Sigmoid colon (tissue), 6 donors: ENCODE measurements at regions not wholly inside any gene's neighbourhood (a gene's known extent, or its start where the extent isn't known, plus 50 kb on each side); places are given as distances from the start of the nearest gene placed in this dataset.
"Not testable (repeated sequence)": the region's sequence is repeated elsewhere in the genome, so short reads cannot be mapped to it uniquely, and the experiment has no call there.

Experiments
- DNase-seq: peaks from one replicate; pipeline ENCODE4 v3.0.0-alpha.2; 2019
- H3K27ac ChIP-seq, 4 donors: fragments of 200-600 bp; sonication (generic); one replicate each; pipeline ENCODE4 v1.5.1; 2016 to 2019; ENCODE audit warnings: mild to moderate bottlenecking in 1 of 4
- H3K27me3 ChIP-seq, 3 donors: fragments of 200-600 bp; sonication (generic); one replicate each; pipeline ENCODE4 v1.5.1; 2019; ENCODE audit warnings: mild to moderate bottlenecking in 1 of 3
- H3K36me3 ChIP-seq, 4 donors: fragments of 200-600 bp; sonication (generic); one replicate each; pipeline ENCODE4 v1.5.1; 2016 to 2019
- H3K4me1 ChIP-seq, 4 donors: fragments of 200-600 bp; sonication (generic); one replicate each; pipeline ENCODE4 v1.5.1; 2017 to 2019
- H3K4me3 ChIP-seq, 4 donors: fragments of 200-600 bp; sonication (generic); one replicate each; pipeline ENCODE4 v1.5.1; 2017 to 2019; ENCODE audit warnings: mild to moderate bottlenecking in 2 of 4, moderate library complexity in 1 of 4
- H3K9me3 ChIP-seq, 4 donors: fragments of 200-600 bp in 3 of 4; sonication (generic) in 3 of 4; one replicate each; pipeline versions ENCODE4 v1.5.1 to v1.6.1; 2013 to 2019
- EP300 ChIP-seq, 4 donors: sonication (generic); formaldehyde crosslinking; IDR thresholded peaks; one replicate each; pipeline ENCODE4 v1.6.1; 2017; ENCODE audit warnings: antibody characterized with exemption in 4 of 4
- POLR2A ChIP-seq, 2 donors: fragments of 450-650 bp; IDR thresholded peaks; one replicate each; pipeline ENCODE4 v1.6.1; 2016; ENCODE audit warnings: antibody characterized with exemption in 2 of 2, mild to moderate bottlenecking in 2 of 2, moderate library complexity in 2 of 2
- POLR2AphosphoS5 ChIP-seq, 4 donors: sonication (generic); formaldehyde crosslinking; IDR thresholded peaks; one replicate each; pipeline ENCODE4 v1.6.1; 2017; ENCODE audit warnings: antibody characterized with exemption in 4 of 4
- WGBS, 2 donors: extraction: QIAGEN DNeasy Blood & Tissue Kit; methylation state at CpG; one replicate each; pipeline ENCODE4 v1.1.7; 2013; 5-methylcytosine and 5-hydroxymethylcytosine counted together
- intact Hi-C: fragments of 100-400 bp; cut with DNase I; formaldehyde crosslinking; loops from one replicate; pipeline ENCODE4 v1.15.1; 2023
- TF ChIP-seq, protein P1 (sequence below), 4 experiments: fragments of 450-650 bp in 3 of 4; fragments of 200-600 bp in 1 of 4; IDR thresholded peaks; one replicate each; pipeline ENCODE4 v1.5.1; 2016 to 2019; ENCODE audit warnings: antibody characterized with exemption in 4 of 4, mild to moderate bottlenecking in 3 of 4, moderate library complexity in 2 of 4
- donor health status: healthy with polysubstance abuse.
- donor health status: healthy.

DNA sequence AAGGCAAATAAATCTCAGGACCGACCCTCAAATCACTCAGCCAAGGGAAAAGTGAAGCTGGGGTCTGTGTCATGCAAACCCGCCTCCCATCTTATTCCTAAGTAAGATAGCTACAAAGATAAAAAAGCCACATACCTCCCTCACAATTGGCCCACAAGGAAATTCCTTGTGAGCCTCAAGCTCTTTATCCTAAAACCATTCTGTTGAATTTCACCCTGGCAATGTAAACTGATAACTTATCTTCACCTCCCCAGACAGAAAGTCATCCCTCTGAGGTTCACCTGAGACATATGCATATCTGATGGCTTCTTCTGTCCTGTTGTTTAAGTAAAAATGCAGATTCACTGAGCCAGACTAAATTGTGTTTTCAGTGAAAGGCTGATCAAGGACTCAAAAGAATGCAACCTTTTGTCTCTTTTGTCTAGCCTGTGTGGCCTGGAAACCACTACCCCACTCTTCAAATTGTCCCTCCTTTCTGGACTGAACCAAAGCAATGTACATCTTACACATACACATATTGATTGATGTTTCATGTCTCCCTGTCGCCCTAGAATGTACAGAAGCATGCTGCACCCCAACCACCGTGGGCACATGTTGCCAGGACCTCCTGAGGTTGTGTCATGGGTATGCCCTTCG lies 91.3 kb downstream of the MFAP3L start:
- intact Hi-C loops: no loop called here
- no peak overlapping the region for H3K27ac ChIP-seq
- no peaks in the 10 kb centered on the region for H3K27me3 ChIP-seq
- no peak for DNase-seq
- H3K4me3 ChIP-seq: no peak overlapping the region
- 89 to 92% methylated on average over 5 of the region's 5 CpGs for WGBS, 2 donors
- no peaks in the 10 kb centered on the region for H3K36me3 ChIP-seq
- H3K9me3 ChIP-seq: no peaks in the 10 kb centered on the region
- no peak for TF ChIP-seq POLR2A (IDR thresholded peaks at IDR 0.05)
- TF ChIP-seq EP300 (IDR thresholded peaks at IDR 0.05): no peak
- TF ChIP-seq, protein P1, sequence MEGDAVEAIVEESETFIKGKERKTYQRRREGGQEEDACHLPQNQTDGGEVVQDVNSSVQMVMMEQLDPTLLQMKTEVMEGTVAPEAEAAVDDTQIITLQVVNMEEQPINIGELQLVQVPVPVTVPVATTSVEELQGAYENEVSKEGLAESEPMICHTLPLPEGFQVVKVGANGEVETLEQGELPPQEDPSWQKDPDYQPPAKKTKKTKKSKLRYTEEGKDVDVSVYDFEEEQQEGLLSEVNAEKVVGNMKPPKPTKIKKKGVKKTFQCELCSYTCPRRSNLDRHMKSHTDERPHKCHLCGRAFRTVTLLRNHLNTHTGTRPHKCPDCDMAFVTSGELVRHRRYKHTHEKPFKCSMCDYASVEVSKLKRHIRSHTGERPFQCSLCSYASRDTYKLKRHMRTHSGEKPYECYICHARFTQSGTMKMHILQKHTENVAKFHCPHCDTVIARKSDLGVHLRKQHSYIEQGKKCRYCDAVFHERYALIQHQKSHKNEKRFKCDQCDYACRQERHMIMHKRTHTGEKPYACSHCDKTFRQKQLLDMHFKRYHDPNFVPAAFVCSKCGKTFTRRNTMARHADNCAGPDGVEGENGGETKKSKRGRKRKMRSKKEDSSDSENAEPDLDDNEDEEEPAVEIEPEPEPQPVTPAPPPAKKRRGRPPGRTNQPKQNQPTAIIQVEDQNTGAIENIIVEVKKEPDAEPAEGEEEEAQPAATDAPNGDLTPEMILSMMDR (IDR thresholded peaks at IDR 0.05): no peak
- TF ChIP-seq POLR2AphosphoS5 (IDR thresholded peaks at IDR 0.05): no peak
- H3K4me1 ChIP-seq: no peaks in the 10 kb centered on the region

GRCh38 chr4:169933531-169933930 lies 92.7 kb downstream of the MFAP3L start:
- Histone ChIP-seq H3K27ac (no peak overlapping the region), H3K4me1 (no peaks in the 10 kb centered on the region), H3K9me3 (no peaks in the 10 kb centered on the region), H3K36me3 (no peaks in the 10 kb centered on the region), H3K4me3 (no peak overlapping the region), H3K27me3 (no peaks in the 10 kb centered on the region)
- 83 to 86% methylated on average over 3 of the region's 3 CpGs for WGBS, 2 donors
- DNase-seq: no peak
- intact Hi-C loops: no loop called here
- TF ChIP-seq, protein P1 (IDR thresholded peaks at IDR 0.05): no peak
- TF ChIP-seq POLR2AphosphoS5 (IDR thresholded peaks at IDR 0.05): no peak
- TF ChIP-seq POLR2A (IDR thresholded peaks at IDR 0.05): no peak
- no peak for TF ChIP-seq EP300 (IDR thresholded peaks at IDR 0.05)

DNA sequence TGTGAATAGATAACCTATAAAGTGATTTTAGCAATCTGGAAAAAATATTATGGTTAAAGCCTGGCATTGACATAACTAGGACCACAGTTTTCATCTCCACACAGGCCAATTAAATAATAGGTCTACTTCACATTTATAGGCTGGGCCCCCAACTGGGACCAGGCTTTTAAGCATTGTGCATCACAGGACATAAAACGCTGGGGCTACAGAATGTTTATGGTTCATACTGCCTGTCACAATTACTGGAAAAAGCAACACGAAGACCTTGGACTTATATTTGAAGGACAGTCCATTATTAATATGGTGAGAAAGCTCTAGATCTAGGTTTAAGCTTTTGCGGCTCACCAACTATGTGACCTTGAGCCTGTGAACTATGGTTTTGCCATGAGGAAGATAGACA lies 94.2 kb downstream of the MFAP3L start:
- Histone ChIP-seq H3K27me3 (no peaks in the 10 kb centered on the region), H3K27ac (no peak overlapping the region), H3K9me3 (no peaks in the 10 kb centered on the region), H3K36me3 (no peaks in the 10 kb centered on the region), H3K4me1 (no peaks in the 10 kb centered on the region), H3K4me3 (no peak overlapping the region)
- DNase-seq: no peak
- TF ChIP-seq POLR2AphosphoS5 (IDR thresholded peaks at IDR 0.05): no peak
- TF ChIP-seq EP300 (IDR thresholded peaks at IDR 0.05): no peak
- no peak for TF ChIP-seq POLR2A (IDR thresholded peaks at IDR 0.05)
- TF ChIP-seq, protein P1 (IDR thresholded peaks at IDR 0.05): no peak
- intact Hi-C loops: no loop called here
- 81 to 83% methylated on average over 3 of the region's 3 CpGs for WGBS, 2 donors

DNA sequence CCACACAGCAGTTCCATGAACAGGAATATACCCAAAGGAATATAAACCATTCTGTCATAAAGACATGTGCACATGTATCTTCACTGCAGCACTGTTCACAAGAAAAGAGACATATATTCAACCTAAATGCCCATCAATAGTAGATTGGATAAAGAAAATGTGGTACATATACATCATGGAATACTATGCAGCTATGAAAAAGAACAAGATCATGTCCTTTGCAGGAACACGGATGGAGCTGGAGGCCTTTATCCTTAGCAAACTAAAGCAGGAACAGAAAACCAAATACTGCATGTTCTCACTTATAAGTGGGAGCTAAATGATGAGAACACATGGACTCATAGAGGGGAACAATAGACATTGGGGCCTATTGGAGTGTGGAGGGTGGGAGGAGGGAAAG lies 95.4 kb downstream of the MFAP3L start:
- WGBS, 2 donors: 89 to 93% methylated on average over 1 of the region's 1 CpG
- intact Hi-C loops, H3K27me3 ChIP-seq: not testable (repeated sequence)

GRCh38 chr4:169927280-169927679 lies 98.9 kb downstream of the MFAP3L start:
- no peaks in the 10 kb centered on the region for H3K4me1 ChIP-seq
- DNase-seq: no peak
- H3K27ac ChIP-seq: no peak overlapping the region
- H3K36me3 ChIP-seq: no peaks in the 10 kb centered on the region
- WGBS, 2 donors: 84% methylated on average over 4 of the region's 4 CpGs
- no peaks in the 10 kb centered on the region for H3K9me3 ChIP-seq
- TF ChIP-seq POLR2A (IDR thresholded peaks at IDR 0.05): no peak
- TF ChIP-seq EP300 (IDR thresholded peaks at IDR 0.05): no peak
- TF ChIP-seq POLR2AphosphoS5 (IDR thresholded peaks at IDR 0.05): no peak
- intact Hi-C loops: no loop called here
- no peaks in the 10 kb centered on the region for H3K27me3 ChIP-seq
- H3K4me3 ChIP-seq: no peak overlapping the region

More for the DNA sequence above, 95.4 kb downstream of the MFAP3L start:
- H3K9me3 ChIP-seq, H3K36me3 ChIP-seq, H3K4me1 ChIP-seq, H3K27ac ChIP-seq, H3K4me3 ChIP-seq, DNase-seq: not testable (repeated sequence)

DNA sequence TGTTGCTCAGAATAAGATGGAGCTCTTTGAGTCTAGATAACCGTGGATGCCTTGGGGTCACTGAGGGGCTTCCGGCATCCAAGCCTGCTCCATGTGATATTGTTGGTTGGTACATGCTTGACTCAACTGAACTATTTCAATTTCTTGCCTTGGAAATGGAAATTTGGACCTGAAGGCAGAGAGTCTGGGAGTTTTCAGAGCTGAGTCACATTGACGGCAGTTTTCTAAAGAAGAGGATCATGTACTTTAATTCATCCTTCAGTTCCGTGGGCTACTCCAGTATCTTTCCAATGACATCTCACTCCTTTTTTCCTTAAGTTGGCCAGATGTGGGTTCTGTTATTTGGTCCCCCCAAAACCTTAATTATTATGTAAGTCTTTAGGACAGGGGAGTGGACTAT lies 100.5 kb downstream of the MFAP3L start:
- WGBS, 2 donors: 92 to 93% methylated on average over 4 of the region's 4 CpGs
- H3K4me1 ChIP-seq: no peaks in the 10 kb centered on the region
- no peak for DNase-seq
- intact Hi-C loops: no loop called here
- H3K9me3 ChIP-seq: no peaks in the 10 kb centered on the region
- H3K27me3 ChIP-seq: no peaks in the 10 kb centered on the region
- no peak overlapping the region for H3K27ac ChIP-seq
- H3K36me3 ChIP-seq: no peaks in the 10 kb centered on the region
- TF ChIP-seq POLR2AphosphoS5 (IDR thresholded peaks at IDR 0.05): no peak
- no peak for TF ChIP-seq POLR2A (IDR thresholded peaks at IDR 0.05)
- TF ChIP-seq EP300 (IDR thresholded peaks at IDR 0.05): no peak
- TF ChIP-seq, protein P1 (IDR thresholded peaks at IDR 0.05): no peak
- H3K4me3 ChIP-seq: no peak overlapping the region
